CD8-positive, alpha-beta memory T cell (primary cell): ENCODE measurements at regions not wholly inside any gene's neighbourhood (a gene's known extent, or its start where the extent isn't known, plus 50 kb on each side); places are given as distances from the start of the nearest gene placed in this dataset.

Source experiments
- CTCF ChIA-PET: fragments of 350-600 bp; sonication (Branson Sonifier 250); formaldehyde crosslinking; loops from one replicate; lab custom pipeline; 2021; ENCODE audit warnings: antibody characterized with exemption; lab: Charles Lee
- POLR2A ChIA-PET: fragments of 350-600 bp; sonication (Branson Sonifier 250); formaldehyde crosslinking; loops from one replicate; lab custom pipeline; 2021; ENCODE audit warnings: antibody characterized with exemption; lab: Charles Lee
- DNase-seq, 5 donors: peaks; one replicate each; pipeline versions ENCODE4 v3.0.0 to v3.0.0-alpha.2; 2020 to 2022; ENCODE audit warnings: mixed read lengths in 1 of 5
- H3K27ac ChIP-seq: one replicate; pipeline ENCODE4 v1.7.0; 2013; ENCODE audit warnings: low read depth, mild to moderate bottlenecking, low read length, moderate library complexity
- H3K27me3 ChIP-seq: 2 replicates; pipeline ENCODE4 v1.7.0; 2013; ENCODE audit warnings: low read length, mild to moderate bottlenecking; ENCODE audit not compliant: insufficient read depth, poor library complexity, severe bottlenecking
- H3K36me3 ChIP-seq: 2 replicates; pipeline ENCODE4 v1.7.0; 2013; ENCODE audit warnings: mild to moderate bottlenecking, low read length, moderate library complexity; ENCODE audit not compliant: insufficient read depth
- H3K4me1 ChIP-seq: 2 replicates; pipeline ENCODE4 v1.7.0; 2013; ENCODE audit warnings: mild to moderate bottlenecking, low read length, moderate library complexity; ENCODE audit not compliant: insufficient read depth
- H3K4me3 ChIP-seq: 2 replicates; pipeline ENCODE4 v1.7.0; 2013; ENCODE audit warnings: mild to moderate bottlenecking, low read length
- H3K9me3 ChIP-seq: 2 replicates; pipeline ENCODE4 v1.7.0; 2013; ENCODE audit warnings: mild to moderate bottlenecking, low read length
- H3K27ac Mint-ChIP-seq, 8 donors: one replicate each; pipeline ENCODE4 v1.8.0; 2020 to 2021; ENCODE audit warnings: mixed read lengths in 8 of 8, mild to moderate bottlenecking in 6 of 8, inconsistent platforms in 3 of 8, moderate library complexity in 3 of 8
- H3K27me3 Mint-ChIP-seq, 2 donors: one replicate each; pipeline ENCODE4 v1.8.0; 2020 to 2021; ENCODE audit warnings: mixed read lengths in 2 of 2, mild to moderate bottlenecking in 1 of 2, moderate library complexity in 1 of 2
- H3K36me3 Mint-ChIP-seq, 3 donors: one replicate each; pipeline ENCODE4 v1.8.0; 2020 to 2021; ENCODE audit warnings: mixed read lengths in 3 of 3, inconsistent platforms in 1 of 3, mild to moderate bottlenecking in 1 of 3
- H3K4me1 Mint-ChIP-seq, 3 donors: one replicate each; pipeline ENCODE4 v1.8.0; 2020 to 2021; ENCODE audit warnings: mixed read lengths in 3 of 3, inconsistent platforms in 1 of 3, mild to moderate bottlenecking in 1 of 3
- H3K4me3 Mint-ChIP-seq, 7 donors: one replicate each; pipeline ENCODE4 v1.8.0; 2020 to 2021; ENCODE audit warnings: mixed read lengths in 7 of 7, mild to moderate bottlenecking in 6 of 7, moderate library complexity in 4 of 7, inconsistent platforms in 2 of 7
- H3K9me3 Mint-ChIP-seq, 5 donors: one replicate each; pipeline ENCODE4 v1.8.0; 2020 to 2022; ENCODE audit warnings: mixed read lengths in 5 of 5, mild to moderate bottlenecking in 3 of 5, moderate library complexity in 2 of 5, inconsistent platforms in 1 of 5

DNA sequence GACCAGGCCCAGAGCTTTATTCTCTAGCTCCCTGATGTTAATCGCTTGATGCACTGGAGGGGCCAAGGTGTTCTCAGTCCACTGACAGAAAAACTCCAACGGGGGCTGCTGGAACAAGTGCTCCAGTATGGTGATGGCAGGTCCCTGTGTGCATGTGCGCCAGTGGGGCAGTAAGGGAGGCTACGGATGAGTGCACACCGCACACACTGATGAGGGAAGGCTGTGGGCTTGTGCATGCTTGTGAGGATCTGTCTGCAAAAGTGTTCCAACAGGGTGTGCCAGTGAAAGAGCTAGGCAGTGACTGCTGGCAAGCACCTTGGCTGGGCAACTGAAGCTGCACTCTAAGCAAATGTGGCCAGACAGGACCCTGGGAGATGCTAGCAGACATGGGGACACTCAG lies 229.7 kb upstream of the FOXG1 start:
- Mint-ChIP-seq H3K4me1 (peaks cover 0 to 2% (median 0%) of the 10 kb centered on the region in 3 donors), H3K27ac (no peak overlapping the region), H3K4me3 (no peak overlapping the region), H3K9me3 (peaks cover 13 to 47% (median 20%) of the 10 kb centered on the region in 5 donors), H3K27me3 (no peaks in the 10 kb centered on the region), H3K36me3 (peaks cover 0 to 2% (median 0%) of the 10 kb centered on the region in 3 donors)
- H3K4me3 ChIP-seq, result no peak overlapping the region
- no peaks in the 10 kb centered on the region for H3K4me1 ChIP-seq
- DNase-seq, result no peak
- POLR2A ChIA-PET, result no interaction called here
- H3K27me3 ChIP-seq, result no peaks in the 10 kb centered on the region
- no peaks in the 10 kb centered on the region for H3K36me3 ChIP-seq
- CTCF ChIA-PET, result no interaction called here
- H3K9me3 ChIP-seq, result no peaks in the 10 kb centered on the region
- no peak overlapping the region for H3K27ac ChIP-seq

DNA sequence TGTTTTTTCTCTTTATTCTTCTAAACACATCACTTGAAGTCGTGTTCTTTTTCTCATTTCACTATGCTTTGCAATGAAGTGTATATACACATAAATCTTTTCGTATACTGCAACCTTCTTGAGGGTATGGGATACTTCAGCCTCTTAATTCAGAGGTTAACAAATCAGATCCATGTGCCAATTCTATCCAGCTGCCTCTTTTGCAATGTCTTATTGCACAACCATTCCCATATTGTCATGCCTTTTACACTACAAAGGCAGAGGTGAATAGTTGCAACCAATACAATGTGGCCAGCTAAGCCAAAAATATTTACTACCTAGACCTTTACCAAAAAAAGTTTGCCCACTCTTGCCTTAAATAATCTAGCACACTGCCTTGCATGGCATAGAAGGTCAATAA lies 224.5 kb upstream of the FOXG1 start:
- CTCF ChIA-PET, result no interaction called here
- POLR2A ChIA-PET, result no interaction called here
- Mint-ChIP-seq H3K27me3 (no peaks in the 10 kb centered on the region), H3K4me1 (peaks cover 0 to 2% (median 0%) of the 10 kb centered on the region in 3 donors), H3K4me3 (no peak overlapping the region), H3K27ac (no peak overlapping the region), H3K36me3 (peaks cover 0 to 2% (median 0%) of the 10 kb centered on the region in 3 donors), H3K9me3 (peaks cover 7 to 34% (median 14%) of the 10 kb centered on the region in 5 donors)
- H3K4me3 ChIP-seq, result no peak overlapping the region
- no peaks in the 10 kb centered on the region for H3K27me3 ChIP-seq
- no peaks in the 10 kb centered on the region for H3K9me3 ChIP-seq
- no peaks in the 10 kb centered on the region for H3K36me3 ChIP-seq
- H3K27ac ChIP-seq, result no peak overlapping the region
- no peaks in the 10 kb centered on the region for H3K4me1 ChIP-seq
- DNase-seq, result no peak

DNA sequence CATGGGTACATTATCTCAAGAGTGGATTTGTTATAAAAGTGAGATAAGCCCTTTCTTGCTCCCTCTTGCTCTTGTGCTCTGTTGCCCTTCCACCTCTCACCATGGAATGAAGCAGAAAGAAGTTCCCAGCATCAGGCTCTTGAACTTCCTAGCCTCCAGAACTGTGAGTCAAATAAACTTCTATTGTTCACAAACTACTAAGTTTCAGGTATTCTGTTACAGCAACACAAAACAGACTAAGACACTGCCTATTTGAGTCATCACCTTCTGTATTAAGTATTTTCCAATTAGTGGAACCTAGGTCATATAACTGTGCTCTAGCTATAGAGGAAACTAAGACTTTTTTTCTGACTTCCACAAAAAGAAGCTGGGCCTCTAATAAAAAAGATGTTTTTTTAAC lies 201.2 kb upstream of the FOXG1 start:
- Mint-ChIP-seq H3K36me3 (no peaks in the 10 kb centered on the region), H3K9me3 (peaks cover 9 to 49% (median 17%) of the 10 kb centered on the region in 5 donors), H3K27ac (no peak overlapping the region), H3K27me3 (no peaks in the 10 kb centered on the region), H3K4me3 (no peak overlapping the region), H3K4me1 (no peaks in the 10 kb centered on the region)
- DNase-seq, result no peak
- H3K36me3 ChIP-seq, result no peaks in the 10 kb centered on the region
- no peaks in the 10 kb centered on the region for H3K9me3 ChIP-seq
- ChIA-PET CTCF (no interaction called here), POLR2A (no interaction called here)
- H3K27me3 ChIP-seq, result no peaks in the 10 kb centered on the region
- H3K4me1 ChIP-seq, result no peaks in the 10 kb centered on the region
- no peak overlapping the region for H3K27ac ChIP-seq
- H3K4me3 ChIP-seq, result no peak overlapping the region

DNA sequence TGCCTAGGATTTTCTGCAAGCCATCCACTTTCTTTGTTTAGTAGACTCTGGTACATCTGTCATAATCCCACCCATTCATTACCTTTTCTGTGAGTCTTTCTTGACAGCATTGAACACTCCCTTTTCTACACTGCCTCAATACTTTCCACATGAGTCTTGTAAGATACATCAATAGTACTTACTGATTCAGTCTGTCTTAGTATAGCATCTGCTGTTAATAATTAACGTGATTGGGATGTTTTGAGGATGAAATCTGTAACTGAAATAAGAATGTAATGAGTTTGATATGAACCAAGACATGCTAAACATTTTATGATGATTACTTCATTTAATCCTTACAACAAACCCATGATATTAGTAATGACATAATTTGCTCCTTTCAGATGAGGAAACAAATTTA lies 196.2 kb upstream of the FOXG1 start:
- Histone ChIP-seq H3K36me3 (no peaks in the 10 kb centered on the region), H3K4me3 (no peak overlapping the region), H3K4me1 (no peaks in the 10 kb centered on the region), H3K27ac (no peak overlapping the region), H3K27me3 (no peaks in the 10 kb centered on the region), H3K9me3 (no peaks in the 10 kb centered on the region)
- Mint-ChIP-seq H3K27ac (no peak overlapping the region), H3K9me3 (peaks cover 13 to 38% (median 18%) of the 10 kb centered on the region in 5 donors), H3K36me3 (peaks cover 0 to 1% (median 0%) of the 10 kb centered on the region in 3 donors), H3K27me3 (no peaks in the 10 kb centered on the region), H3K4me1 (no peaks in the 10 kb centered on the region), H3K4me3 (no peak overlapping the region)
- no peak for DNase-seq
- ChIA-PET POLR2A (no interaction called here), CTCF (no interaction called here)

DNA sequence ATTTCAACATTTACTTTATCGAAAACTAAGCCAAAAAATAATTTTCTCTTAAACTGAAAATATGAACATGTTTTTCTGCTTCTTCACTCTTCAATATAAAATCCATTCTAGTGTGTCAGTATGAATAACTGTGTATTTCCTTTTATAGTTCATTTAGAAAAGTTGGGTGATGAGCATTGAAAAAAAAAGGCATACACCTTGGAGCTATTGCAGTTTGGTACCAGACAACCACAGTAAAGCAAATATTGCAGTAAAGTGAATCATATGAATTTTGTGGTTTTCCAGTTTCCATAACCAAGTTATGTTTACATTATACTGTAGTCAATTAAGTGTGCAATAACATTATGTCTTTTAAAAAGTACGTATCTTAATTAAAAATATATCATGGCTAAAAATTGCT lies 195.0 kb upstream of the FOXG1 start:
- Histone ChIP-seq H3K27me3 (no peaks in the 10 kb centered on the region), H3K4me3 (no peak overlapping the region), H3K27ac (no peak overlapping the region), H3K9me3 (no peaks in the 10 kb centered on the region), H3K36me3 (no peaks in the 10 kb centered on the region), H3K4me1 (no peaks in the 10 kb centered on the region)
- no peak for DNase-seq
- Mint-ChIP-seq H3K9me3 (peaks cover 9 to 37% (median 18%) of the 10 kb centered on the region in 5 donors), H3K27me3 (no peaks in the 10 kb centered on the region), H3K36me3 (peaks cover 0 to 1% (median 0%) of the 10 kb centered on the region in 3 donors), H3K4me1 (no peaks in the 10 kb centered on the region), H3K4me3 (no peak overlapping the region), H3K27ac (no peak overlapping the region)
- ChIA-PET POLR2A (no interaction called here), CTCF (no interaction called here)

DNA sequence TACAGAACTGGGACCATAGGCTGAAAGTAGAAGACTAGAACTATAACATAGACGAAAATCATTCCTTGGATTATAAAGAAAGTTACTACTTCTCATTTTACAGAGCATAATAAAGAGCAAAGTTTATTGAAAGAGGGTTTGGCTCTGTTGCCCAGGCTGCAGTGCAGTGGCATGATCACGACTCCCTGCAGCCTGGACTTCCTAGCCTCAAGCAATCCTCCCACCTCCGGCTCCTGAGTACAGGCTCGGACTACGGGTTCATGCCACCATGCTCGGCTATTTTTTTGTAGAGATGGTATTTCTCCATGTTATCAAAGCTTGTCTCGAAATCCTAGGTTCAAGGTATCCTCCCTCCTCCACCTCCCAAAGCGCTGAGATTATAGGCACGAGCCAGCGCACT lies 190.1 kb upstream of the FOXG1 start:
- Mint-ChIP-seq H3K27me3 (no peaks in the 10 kb centered on the region), H3K4me1 (no peaks in the 10 kb centered on the region), H3K27ac (no peak overlapping the region), H3K4me3 (no peak overlapping the region), H3K9me3 (peaks cover 12 to 42% (median 15%) of the 10 kb centered on the region in 5 donors), H3K36me3 (peaks cover 0 to 1% (median 0%) of the 10 kb centered on the region in 3 donors)
- CTCF ChIA-PET, result no interaction called here
- Histone ChIP-seq H3K9me3 (no peaks in the 10 kb centered on the region), H3K36me3 (no peaks in the 10 kb centered on the region), H3K27ac (no peak overlapping the region), H3K4me1 (no peaks in the 10 kb centered on the region), H3K27me3 (no peaks in the 10 kb centered on the region), H3K4me3 (no peak overlapping the region)
- POLR2A ChIA-PET, result no interaction called here
- DNase-seq, result no peak

DNA sequence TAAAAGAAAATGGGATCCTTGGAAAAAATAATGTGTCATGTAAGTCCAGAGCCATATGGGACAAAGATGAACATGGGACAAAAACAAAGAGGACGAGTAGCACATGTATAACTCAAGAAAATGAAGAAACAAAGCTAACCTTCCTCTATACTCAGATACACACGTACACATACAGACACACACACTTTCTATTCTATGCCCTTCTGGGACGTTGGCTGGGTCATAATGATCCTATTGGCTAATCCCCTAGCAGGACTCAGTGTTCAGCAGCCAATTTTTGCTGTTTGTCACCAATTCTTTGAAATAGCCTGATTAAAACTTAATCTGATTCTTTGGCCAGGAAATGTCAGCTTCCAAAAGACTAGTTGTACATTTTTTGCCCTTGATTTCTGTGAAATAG lies 189.4 kb upstream of the FOXG1 start:
- Histone ChIP-seq H3K4me1 (no peaks in the 10 kb centered on the region), H3K9me3 (no peaks in the 10 kb centered on the region), H3K27ac (no peak overlapping the region), H3K36me3 (no peaks in the 10 kb centered on the region), H3K4me3 (no peak overlapping the region), H3K27me3 (no peaks in the 10 kb centered on the region)
- DNase-seq, result no peak
- H3K36me3 Mint-ChIP-seq, result peaks cover 0 to 1% (median 0%) of the 10 kb centered on the region in 3 donors
- H3K27ac Mint-ChIP-seq, result no peak overlapping the region
- H3K9me3 Mint-ChIP-seq, result peaks cover 12 to 42% (median 15%) of the 10 kb centered on the region in 5 donors
- H3K4me1 Mint-ChIP-seq, result no peaks in the 10 kb centered on the region
- ChIA-PET CTCF (no interaction called here), POLR2A (no interaction called here)
- no peak overlapping the region for H3K4me3 Mint-ChIP-seq
- no peaks in the 10 kb centered on the region for H3K27me3 Mint-ChIP-seq

DNA sequence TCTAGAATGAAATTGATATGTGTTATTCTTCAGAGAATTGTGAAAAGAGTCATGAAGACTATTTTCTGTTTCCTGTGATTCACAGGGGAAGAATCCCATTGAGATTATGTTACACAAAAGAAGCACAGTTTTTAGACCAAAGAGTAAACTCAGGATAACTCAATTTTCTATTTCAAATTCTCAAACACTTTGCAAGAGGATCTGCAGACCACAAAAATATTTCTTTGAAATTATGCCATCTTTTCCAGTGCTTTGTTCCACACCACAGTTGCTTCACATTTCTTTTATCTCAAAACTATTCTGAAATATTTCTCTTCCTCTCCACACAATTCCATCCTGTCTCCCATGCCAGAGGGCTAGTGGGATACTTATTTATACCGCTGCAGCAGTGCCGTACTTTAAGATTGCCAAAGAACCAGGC lies 188.9 kb upstream of the FOXG1 start:
- no peak overlapping the region for H3K4me3 Mint-ChIP-seq
- H3K27me3 ChIP-seq, result no peaks in the 10 kb centered on the region
- H3K4me1 Mint-ChIP-seq, result no peaks in the 10 kb centered on the region
- no peaks in the 10 kb centered on the region for H3K36me3 ChIP-seq
- H3K27me3 Mint-ChIP-seq, result no peaks in the 10 kb centered on the region
- H3K27ac Mint-ChIP-seq, result no peak overlapping the region
- H3K27ac ChIP-seq, result no peak overlapping the region
- H3K9me3 Mint-ChIP-seq, result peaks cover 8 to 43% (median 10%) of the 10 kb centered on the region in 5 donors
- no peaks in the 10 kb centered on the region for H3K4me1 ChIP-seq
- H3K9me3 ChIP-seq, result no peaks in the 10 kb centered on the region
- ChIA-PET CTCF (no interaction called here), POLR2A (no interaction called here)
- H3K4me3 ChIP-seq, result no peak overlapping the region
- DNase-seq, result no peak
- H3K36me3 Mint-ChIP-seq, result peaks cover 0 to 1% (median 0%) of the 10 kb centered on the region in 3 donors

DNA sequence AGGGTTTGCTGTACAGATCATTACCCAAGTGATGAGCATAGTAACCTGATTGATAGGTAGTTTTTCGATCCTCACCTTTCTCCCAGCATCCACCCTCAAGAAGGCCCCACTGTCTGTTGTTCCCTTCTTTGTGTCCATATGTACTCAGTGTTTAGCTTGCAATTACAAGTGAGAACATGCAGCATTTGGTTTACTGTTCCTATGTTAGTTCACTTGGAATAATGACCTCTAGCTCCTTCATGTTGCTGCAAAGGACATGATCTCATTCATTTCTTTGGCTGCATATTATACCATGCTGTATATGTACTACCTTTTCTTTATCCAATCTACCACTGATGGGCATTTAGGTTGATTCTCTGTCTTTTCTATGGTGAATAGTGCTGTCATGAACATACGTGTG lies 181.6 kb upstream of the FOXG1 start:
- Mint-ChIP-seq H3K4me3 (no peak overlapping the region), H3K4me1 (no peaks in the 10 kb centered on the region), H3K27ac (no peak overlapping the region), H3K27me3 (no peaks in the 10 kb centered on the region), H3K9me3 (peaks cover 4 to 45% (median 21%) of the 10 kb centered on the region in 5 donors), H3K36me3 (peaks cover 0 to 2% (median 0%) of the 10 kb centered on the region in 3 donors)
- Histone ChIP-seq H3K4me3 (no peak overlapping the region), H3K4me1 (no peaks in the 10 kb centered on the region), H3K36me3 (no peaks in the 10 kb centered on the region), H3K9me3 (no peaks in the 10 kb centered on the region), H3K27me3 (no peaks in the 10 kb centered on the region), H3K27ac (no peak overlapping the region)
- no peak for DNase-seq
- ChIA-PET CTCF (no interaction called here), POLR2A (no interaction called here)
